D721Med (cell line): ENCODE measurements at regions not wholly inside any gene's neighbourhood (a gene's known extent, or its start where the extent isn't known, plus 50 kb on each side); places are given as distances from the start of the nearest gene placed in this dataset.

Experiments used
- DNase-seq: peaks from one replicate; pipeline ENCODE4 v3.0.0; 2011; ENCODE audit warnings: low spot score; ENCODE audit not compliant: insufficient read length
- FAIRE-seq: peaks from 2 replicates; lab custom pipeline; 2011; peaks lifted over from hg19 to GRCh38; lab: Jason Lieb, UNC
- CTCF ChIP-seq: IDR thresholded peaks from 2 replicates; pipeline ENCODE4 v1.5.1; 2012; ENCODE audit warnings: mild to moderate bottlenecking, control low read depth; ENCODE audit not compliant: insufficient read depth; ENCODE audit errors: missing control alignments

- no peak for FAIRE-seq
- DNase-seq: no peak
- TF ChIP-seq CTCF: no peak
These were observed 89.9 kb upstream of the SYNDIG1 start for GRCh38 chr20:24379484-24379927.

- no peak for TF ChIP-seq CTCF
- FAIRE-seq: no peak
- no peak for DNase-seq
These were observed 90.6 kb upstream of the SYNDIG1 start for GRCh38 chr20:24378661-24379483.

- DNase-seq (no peak), FAIRE-seq (no peak)
These were observed 92.9 kb upstream of the SYNDIG1 start for GRCh38 chr20:24376311-24377099.

GRCh38 chr20:24373372-24373771, 96.1 kb upstream of the SYNDIG1 start:
- TF ChIP-seq CTCF: no peak
- FAIRE-seq: no peak
- DNase-seq: no peak

More at GRCh38 chr20:24376311-24377099, 92.9 kb upstream of the SYNDIG1 start:
- no peak for TF ChIP-seq CTCF

GRCh38 chr20:24370911-24371695, 98.3 kb upstream of the SYNDIG1 start:
- no peak for TF ChIP-seq CTCF
- DNase-seq (no peak), FAIRE-seq (no peak)

GRCh38 chr20:24370249-24370648, 99.2 kb upstream of the SYNDIG1 start:
- DNase-seq (no peak), FAIRE-seq (no peak)
- TF ChIP-seq CTCF: no peak
